Uterus (tissue), 2 donors: ENCODE measurements at regions not wholly inside any gene's neighbourhood (a gene's known extent, or its start where the extent isn't known, plus 50 kb on each side); places are given as distances from the start of the nearest gene placed in this dataset.

Experiments
- CTCF ChIP-seq, 4 experiments: fragments of 200-600 bp in 2 of 4; fragments of 450-650 bp in 2 of 4; sonication (generic) in 2 of 4; IDR thresholded peaks; one replicate each; pipeline ENCODE4 v1.5.1; 2016 to 2019; ENCODE audit warnings: antibody characterized with exemption in 4 of 4, mild to moderate bottlenecking in 2 of 4, moderate library complexity in 1 of 4
- POLR2A ChIP-seq, 2 donors: fragments of 450-650 bp; IDR thresholded peaks; one replicate each; pipeline ENCODE4 v1.6.1; 2016; ENCODE audit warnings: antibody characterized with exemption in 2 of 2, mild to moderate bottlenecking in 1 of 2, moderate library complexity in 1 of 2

- TF ChIP-seq POLR2A (IDR thresholded peaks at IDR 0.05) (no peak), CTCF (IDR thresholded peaks at IDR 0.05) (no peak)
These were observed 86.4 kb downstream of the PLCE1 start for GRCh38 chr10:94080108-94080507.
